GM18502 (cell line): ENCODE measurements at regions not wholly inside any gene's neighbourhood (a gene's known extent, or its start where the extent isn't known, plus 50 kb on each side); places are given as distances from the start of the nearest gene placed in this dataset.

ENCODE experiments used
- ATAC-seq: cut with Tn5 transposase; IDR thresholded peaks from one replicate; pipeline ENCODE4 v1.9.1; 2021; ENCODE audit warnings: mild to moderate bottlenecking; ENCODE audit not compliant: unreplicated experiment, poor library complexity

- no peak for ATAC-seq
Measured at GRCh38 chr9:105059252-105059651, 131.3 kb upstream of the ABCA1 start.

GRCh38 chr9:105062222-105062855 is 134.4 kb upstream of the ABCA1 start:
- no peak for ATAC-seq

GRCh38 chr9:105064248-105065097 is 136.5 kb upstream of the ABCA1 start:
- peak; percentile 47 for ATAC-seq

DNA sequence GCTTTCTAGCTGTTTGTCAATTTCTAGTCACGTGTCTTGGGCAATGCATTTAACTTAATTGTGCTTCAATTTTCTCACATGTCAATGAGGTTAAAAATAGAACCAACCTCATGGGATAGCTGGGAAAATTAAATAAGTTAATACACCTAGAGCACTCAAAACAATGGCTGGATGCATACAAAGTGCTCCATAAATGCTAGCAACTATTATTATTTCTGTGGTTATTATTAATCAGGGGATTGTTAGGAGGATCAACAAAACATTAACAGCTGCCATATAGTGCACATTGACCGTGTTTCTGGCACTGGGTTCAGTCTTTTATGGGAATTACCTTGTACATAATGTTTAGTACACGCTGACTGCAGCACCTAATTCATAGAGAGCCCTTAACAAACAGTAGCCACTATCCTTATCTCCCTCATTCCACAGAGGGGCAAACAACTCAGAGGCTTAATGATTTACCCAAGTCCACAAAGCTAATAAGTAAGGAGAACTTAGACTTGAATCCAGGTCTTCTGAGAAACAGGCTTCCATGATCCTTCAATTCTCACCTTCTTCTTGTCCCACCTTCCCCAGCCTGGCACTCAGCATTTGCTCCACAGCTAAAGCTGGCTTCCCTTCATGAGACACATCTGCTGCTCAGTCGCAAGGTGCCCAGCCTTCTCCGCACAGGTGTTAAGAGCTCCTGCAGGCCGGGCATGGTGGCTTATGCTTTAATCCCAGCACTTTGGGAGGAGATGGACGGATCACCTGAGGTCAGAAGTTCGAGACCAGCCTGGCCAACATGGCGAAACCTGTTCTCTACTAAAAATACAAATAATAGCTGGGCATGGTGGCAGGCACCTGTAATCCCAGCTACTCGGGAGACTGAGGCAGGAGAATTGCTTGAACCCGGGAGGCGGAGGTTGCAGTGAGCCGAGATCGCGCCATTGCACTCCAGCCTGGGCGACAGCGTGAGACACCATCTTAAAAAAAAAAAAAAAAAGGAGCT is 137.4 kb upstream of the ABCA1 start:
- no peak for ATAC-seq

DNA sequence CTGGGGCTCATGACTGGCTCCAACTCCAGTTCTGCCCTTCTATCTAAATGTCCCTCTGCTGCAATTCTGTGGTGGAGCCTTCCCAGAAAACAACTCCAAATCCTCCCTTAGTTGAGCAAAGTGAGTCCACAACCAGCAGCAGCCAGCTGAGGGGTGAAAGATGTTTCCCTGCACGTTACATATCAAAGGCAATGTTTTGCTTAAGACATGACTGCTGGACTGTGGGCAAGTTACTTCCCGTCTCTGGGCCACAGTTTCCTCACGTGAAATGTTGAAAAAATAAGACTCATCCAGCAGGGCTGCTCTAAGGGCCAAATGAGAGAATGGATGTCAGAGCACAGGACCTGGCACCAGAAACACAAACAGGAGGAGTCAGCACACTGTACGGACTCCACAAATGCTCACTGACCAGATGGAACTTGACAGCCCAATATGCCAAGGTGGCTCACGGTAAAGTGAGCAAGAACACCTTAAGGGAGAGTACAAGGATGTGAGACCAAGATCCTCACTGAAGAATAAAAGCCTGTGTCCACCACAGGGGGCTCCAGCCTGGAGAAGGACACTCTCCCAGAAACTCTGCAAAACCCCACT is 138.4 kb upstream of the ABCA1 start:
- no peak for ATAC-seq

DNA sequence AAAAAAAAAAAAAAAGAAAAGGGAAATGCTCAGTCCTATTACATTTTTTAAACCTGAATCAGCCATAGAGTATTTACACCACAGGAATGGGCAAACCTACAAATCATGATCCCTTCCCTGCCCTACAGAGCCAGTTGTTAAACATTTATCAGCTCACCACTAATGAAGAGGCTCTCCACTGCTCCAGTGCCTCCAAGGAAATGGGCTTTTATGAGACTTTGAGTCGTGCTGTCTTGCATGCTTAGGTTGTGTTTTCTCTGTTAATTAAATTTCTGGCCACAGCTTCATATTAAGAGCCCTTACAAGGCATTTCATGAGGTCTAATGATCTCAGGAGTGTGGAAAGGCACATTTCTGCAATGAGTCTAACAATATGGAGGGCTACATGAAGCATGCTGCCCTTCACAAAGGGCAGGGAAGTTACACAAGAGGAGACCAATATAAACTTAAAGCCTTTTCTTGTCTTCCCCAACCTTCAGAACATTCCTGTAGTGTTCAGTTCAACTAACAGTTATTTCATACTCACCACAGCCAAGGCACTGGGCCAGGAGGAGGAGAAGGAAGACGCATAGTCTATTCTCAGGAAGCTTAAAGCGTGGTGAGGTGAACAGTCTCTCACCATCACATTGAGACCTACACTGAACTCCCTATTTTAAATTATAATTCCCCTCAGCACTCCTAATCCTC is 140.1 kb upstream of the ABCA1 start:
- no peak for ATAC-seq

DNA sequence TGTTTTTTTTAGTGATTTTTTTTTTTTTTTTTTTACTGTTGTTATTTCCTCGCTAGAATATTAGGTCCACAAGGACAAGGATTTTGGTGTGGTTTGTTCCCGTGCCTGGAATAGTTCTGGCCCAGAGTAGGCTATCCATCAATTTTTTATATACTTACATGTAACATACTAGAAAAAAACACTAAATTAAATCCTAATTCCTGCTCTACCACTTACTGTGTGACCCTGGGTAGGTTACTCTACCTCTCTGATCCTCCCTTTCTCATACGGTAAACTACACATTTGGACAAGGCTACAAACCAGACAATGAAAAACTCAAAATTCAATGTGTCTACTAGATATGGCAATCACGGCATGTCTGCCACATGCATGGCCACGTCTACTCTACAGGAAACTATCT is 141.3 kb upstream of the ABCA1 start:
- ATAC-seq = no peak

DNA sequence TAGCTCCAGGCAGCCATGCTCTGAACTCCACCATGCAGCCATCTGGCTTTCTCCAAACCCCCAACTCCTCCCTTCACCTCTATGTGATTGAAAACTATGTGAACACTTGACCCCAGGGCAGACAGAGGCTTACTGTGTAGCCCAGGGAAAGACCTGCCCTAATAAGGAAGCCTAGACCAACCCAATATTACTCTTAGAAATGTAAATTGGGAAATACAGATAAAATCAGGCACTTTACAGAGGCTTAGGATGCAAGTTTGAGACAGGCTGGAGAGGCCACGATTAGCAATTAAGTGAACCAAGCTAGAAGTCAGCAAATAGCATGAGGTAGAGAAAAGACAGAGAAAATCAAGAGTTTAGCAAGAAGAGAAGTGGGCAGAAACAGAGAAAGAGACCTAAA is 141.7 kb upstream of the ABCA1 start:
- ATAC-seq = no peak

GRCh38 chr9:105070176-105070575 is 142.2 kb upstream of the ABCA1 start:
- no peak for ATAC-seq

GRCh38 chr9:105072476-105072875 is 144.5 kb upstream of the ABCA1 start:
- ATAC-seq = no peak

- no peak for ATAC-seq
Measured at GRCh38 chr9:105073147-105073546, 145.2 kb upstream of the ABCA1 start.

DNA sequence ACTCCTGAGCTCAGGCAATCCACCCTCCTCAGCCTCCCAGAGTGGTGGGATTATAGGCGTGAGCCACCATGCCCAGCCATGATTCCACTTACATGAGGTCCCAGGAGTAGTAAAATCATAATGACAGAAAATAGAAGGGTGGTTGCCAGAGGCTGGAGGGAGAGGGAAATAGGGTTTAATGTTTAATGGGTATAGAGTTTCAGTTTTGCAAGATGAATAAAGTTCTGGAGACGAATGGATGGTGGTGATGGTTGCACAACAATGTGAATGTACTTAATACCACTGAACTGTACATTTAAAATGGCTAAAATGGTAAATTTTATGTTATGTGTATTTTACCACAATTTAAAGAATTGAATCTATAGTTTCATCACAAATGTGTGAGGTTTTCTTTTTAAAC is 146.5 kb upstream of the ABCA1 start:
- no peak for ATAC-seq

DNA sequence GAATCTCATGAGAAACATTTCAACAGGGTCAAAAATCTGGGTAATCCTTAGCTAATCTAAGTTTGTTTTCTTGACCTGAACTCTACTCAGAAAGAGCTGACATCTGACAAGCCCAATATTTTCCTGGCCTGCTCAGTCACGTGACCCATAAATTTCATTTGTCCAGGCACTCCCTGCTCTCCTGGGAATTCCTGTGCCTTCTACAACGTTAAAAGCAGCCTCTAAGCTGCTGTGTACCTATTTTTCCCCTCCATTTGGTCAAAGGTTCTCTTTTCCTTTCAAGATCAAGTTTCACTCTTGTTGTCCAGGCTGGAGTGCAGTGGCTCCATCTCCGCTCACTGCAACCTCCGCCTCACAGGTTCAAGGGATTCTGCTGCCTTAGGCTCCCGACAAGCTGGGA is 148.8 kb upstream of the ABCA1 start:
- no peak for ATAC-seq

DNA sequence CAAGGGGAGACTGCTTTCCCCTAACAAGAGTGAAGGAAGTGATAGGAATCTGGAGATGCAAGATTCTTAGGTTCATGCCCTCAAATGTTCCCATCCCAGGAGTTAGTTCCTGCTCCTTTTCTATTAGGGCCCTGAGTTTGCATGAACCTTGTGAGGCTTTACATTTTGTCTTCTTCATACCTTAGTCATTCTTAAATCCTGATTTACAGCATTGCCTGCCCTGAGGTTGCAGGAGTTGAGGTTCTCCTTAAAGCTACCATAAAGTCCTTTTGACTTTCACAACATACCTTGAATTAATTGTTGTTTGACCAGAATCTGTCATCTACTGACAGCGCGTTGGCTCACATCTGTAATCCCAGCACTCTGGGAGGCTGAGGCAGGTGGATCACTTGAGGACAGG is 151.5 kb upstream of the ABCA1 start:
- no peak for ATAC-seq

DNA sequence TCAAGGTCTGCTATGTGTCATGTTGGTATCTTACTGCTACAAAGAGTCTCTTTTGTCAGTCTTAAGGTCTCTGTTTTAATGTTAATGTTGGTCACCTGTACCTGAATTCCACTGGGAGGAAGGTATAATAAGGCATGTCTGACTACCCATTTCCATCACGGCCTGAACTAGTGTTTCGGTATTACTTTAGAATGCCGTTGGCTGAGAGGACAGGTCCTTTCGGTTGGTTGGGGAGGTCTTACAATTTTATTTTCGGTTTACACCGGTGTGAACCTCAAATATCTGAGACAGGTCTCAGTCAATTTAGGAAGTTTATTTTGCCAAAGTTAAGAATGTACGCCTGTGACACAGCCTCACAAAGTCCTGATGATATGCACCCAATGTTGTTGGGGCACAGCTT is 154.9 kb upstream of the ABCA1 start:
- ATAC-seq = no peak

GRCh38 chr9:105083256-105083655 is 155.3 kb upstream of the ABCA1 start:
- ATAC-seq = no peak

- no peak for ATAC-seq
Measured at GRCh38 chr9:105087910-105088898, 156.2 kb upstream of the SLC44A1 start.

- no peak for ATAC-seq
Measured at GRCh38 chr9:105089874-105090273, 154.6 kb upstream of the SLC44A1 start.
